BE2C (cell line): ENCODE measurements at regions not wholly inside any gene's neighbourhood (a gene's known extent, or its start where the extent isn't known, plus 50 kb on each side); places are given as distances from the start of the nearest gene placed in this dataset.

Experiments used
- DNase-seq: peaks from one replicate; pipeline ENCODE4 v3.0.0-alpha.2; 2020
- H3K27me3 ChIP-seq: fragments of 250-450 bp; sonication (Bioruptor Pico); 2 replicates; pipeline ENCODE4 v1.5.1; 2020; ENCODE audit warnings: mild to moderate bottlenecking
- H3K36me3 ChIP-seq: fragments of 250-450 bp; sonication (Bioruptor Pico); 2 replicates; pipeline ENCODE4 v1.5.1; 2020; ENCODE audit warnings: mild to moderate bottlenecking
- H3K4me1 ChIP-seq: fragments of 250-450 bp; sonication (Bioruptor Pico); 2 replicates; pipeline ENCODE4 v1.5.1; 2020
- H3K4me3 ChIP-seq: 2 replicates; pipeline ENCODE4 v1.5.1; 2011; ENCODE audit warnings: low read depth, low read length
- H3K9me3 ChIP-seq: fragments of 250-450 bp; sonication (Bioruptor Pico); 2 replicates; pipeline ENCODE4 v1.5.1; 2020
- CTCF ChIP-seq: IDR thresholded peaks from 2 replicates; pipeline ENCODE4 v1.5.1; 2012; ENCODE audit warnings: mild to moderate bottlenecking, low read depth, low read length

GRCh38 chr16:59701963-59702930 lies 968.1 kb upstream of the GOT2 start:
- no peaks in the 10 kb centered on the region for H3K4me1 ChIP-seq
- H3K4me3 ChIP-seq = no peak overlapping the region
- DNase-seq = no peak
- H3K27me3 ChIP-seq = no peaks in the 10 kb centered on the region
- no peak for TF ChIP-seq CTCF
- no peaks in the 10 kb centered on the region for H3K36me3 ChIP-seq
- no peaks in the 10 kb centered on the region; the same call in 1 of the 2 replicates for H3K9me3 ChIP-seq

DNA sequence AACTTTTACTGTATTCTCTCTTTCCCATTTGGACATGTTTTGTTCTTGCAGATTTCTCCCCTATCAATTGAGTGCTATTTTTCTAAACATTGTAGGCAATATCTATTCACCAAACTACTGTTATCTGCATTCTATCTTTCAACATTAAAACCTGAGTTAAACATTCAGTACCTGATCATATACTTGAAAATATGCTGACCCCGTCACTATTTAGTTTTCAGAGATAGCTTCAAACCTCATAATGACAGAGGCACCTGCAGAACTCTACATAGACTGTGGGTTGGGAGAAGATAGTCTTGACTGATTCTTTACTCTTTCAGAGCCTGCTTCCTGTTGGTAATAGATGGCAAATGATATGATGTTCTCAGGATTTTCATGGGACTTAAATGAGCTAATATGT lies 965.7 kb upstream of the GOT2 start:
- Histone ChIP-seq H3K4me1 (no peaks in the 10 kb centered on the region), H3K36me3 (no peaks in the 10 kb centered on the region), H3K4me3 (no peak overlapping the region), H3K27me3 (no peaks in the 10 kb centered on the region), H3K9me3 (no peaks in the 10 kb centered on the region; the same call in 1 of the 2 replicates)
- TF ChIP-seq CTCF = no peak
- DNase-seq = no peak

DNA sequence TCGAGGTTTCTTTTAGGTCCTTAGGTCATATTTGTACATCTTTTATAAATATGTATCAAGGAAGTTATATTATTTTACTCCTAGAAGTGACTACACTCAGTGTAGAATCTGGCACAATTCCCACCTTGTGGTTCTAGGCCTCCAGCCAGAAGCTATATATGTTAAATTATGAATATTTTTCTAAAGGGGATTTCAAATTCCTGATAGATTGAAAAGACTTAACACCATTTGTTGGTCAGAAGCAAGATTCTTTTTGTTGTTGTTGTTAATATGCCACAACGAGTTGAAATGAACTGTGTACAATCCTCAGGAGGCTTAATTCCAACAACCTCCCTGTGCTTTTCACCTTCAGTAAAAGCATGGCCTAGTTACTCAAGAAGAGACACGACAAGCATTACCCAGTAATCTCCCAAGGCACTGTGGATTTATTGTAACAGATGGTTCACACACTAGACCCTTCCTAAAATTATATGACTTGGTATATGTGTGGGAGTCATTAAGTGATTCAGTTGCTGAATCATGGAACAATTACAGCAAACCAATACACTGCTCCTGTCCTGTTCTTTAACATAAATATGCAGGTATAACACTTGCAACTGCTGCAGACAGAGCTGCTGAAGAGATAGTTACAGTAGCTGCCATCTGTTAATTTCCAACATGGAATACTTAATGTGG lies 964.4 kb upstream of the GOT2 start:
- Histone ChIP-seq H3K4me1 (no peaks in the 10 kb centered on the region), H3K36me3 (no peaks in the 10 kb centered on the region), H3K9me3 (no peaks in the 10 kb centered on the region; the same call in 1 of the 2 replicates), H3K4me3 (no peak overlapping the region), H3K27me3 (no peaks in the 10 kb centered on the region)
- DNase-seq = no peak
- no peak for TF ChIP-seq CTCF

GRCh38 chr16:59697761-59698160 lies 963.6 kb upstream of the GOT2 start:
- TF ChIP-seq CTCF = no peak
- Histone ChIP-seq H3K9me3 (no peaks in the 10 kb centered on the region; the same call in 1 of the 2 replicates), H3K4me1 (no peaks in the 10 kb centered on the region), H3K4me3 (no peak overlapping the region), H3K36me3 (no peaks in the 10 kb centered on the region), H3K27me3 (no peaks in the 10 kb centered on the region)
- no peak for DNase-seq

GRCh38 chr16:59697236-59697635 lies 963.1 kb upstream of the GOT2 start:
- Histone ChIP-seq H3K4me3 (no peak overlapping the region), H3K27me3 (no peaks in the 10 kb centered on the region), H3K36me3 (no peaks in the 10 kb centered on the region), H3K4me1 (no peaks in the 10 kb centered on the region), H3K9me3 (no peaks in the 10 kb centered on the region; the same call in 1 of the 2 replicates)
- TF ChIP-seq CTCF = no peak
- no peak for DNase-seq

DNA sequence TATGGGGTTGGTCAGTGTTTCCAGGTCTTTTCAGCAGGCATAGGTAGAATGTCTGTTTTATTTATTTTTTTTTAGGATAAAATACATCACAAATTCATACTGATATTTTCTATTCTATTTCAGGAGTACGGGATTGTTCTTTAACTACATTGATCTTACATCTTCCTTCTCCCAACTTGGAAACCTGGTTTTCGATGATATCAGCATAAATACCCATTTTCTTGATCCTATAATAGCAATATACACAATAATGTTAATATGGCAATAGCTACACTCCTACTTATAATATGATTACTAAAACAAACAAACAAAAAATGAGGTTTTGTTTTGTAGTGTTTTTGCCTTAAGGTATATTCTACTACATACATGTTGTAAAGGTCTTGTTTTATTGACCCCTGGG lies 962.4 kb upstream of the GOT2 start:
- H3K9me3 ChIP-seq = no peaks in the 10 kb centered on the region; the same call in 1 of the 2 replicates
- no peak for DNase-seq
- TF ChIP-seq CTCF = no peak
- H3K4me1 ChIP-seq = no peaks in the 10 kb centered on the region
- H3K27me3 ChIP-seq = no peaks in the 10 kb centered on the region
- H3K4me3 ChIP-seq = no peak overlapping the region
- H3K36me3 ChIP-seq = no peaks in the 10 kb centered on the region
